Left renal pelvis (tissue), 4 donors: ENCODE measurements at regions not wholly inside any gene's neighbourhood (a gene's known extent, or its start where the extent isn't known, plus 50 kb on each side); places are given as distances from the start of the nearest gene placed in this dataset.

Experiments
- DNase-seq, 4 donors: peaks; one replicate each; pipeline ENCODE4 v3.0.0-alpha.2; 2013; ENCODE audit warnings: low read depth in 4 of 4, low spot score in 3 of 4

GRCh38 chr9:3161912-3162311 is 318.0 kb upstream of the PUM3 start:
- no peak for DNase-seq

GRCh38 chr9:3157011-3157410 is 313.1 kb upstream of the PUM3 start:
- no peak for DNase-seq

GRCh38 chr9:3151672-3152576 is 308.0 kb upstream of the PUM3 start:
- no peak for DNase-seq

- no peak for DNase-seq
These were observed 306.2 kb upstream of the PUM3 start for GRCh38 chr9:3150074-3150473.

GRCh38 chr9:3138231-3139229 is 294.6 kb upstream of the PUM3 start:
- DNase-seq = no peak

- no peak for DNase-seq
These were observed 293.4 kb upstream of the PUM3 start for GRCh38 chr9:3137347-3137695.

- no peak for DNase-seq
These were observed 292.9 kb upstream of the PUM3 start for GRCh38 chr9:3136686-3137346.

GRCh38 chr9:3136230-3136629 is 292.3 kb upstream of the PUM3 start:
- no peak for DNase-seq

- no peak for DNase-seq
These were observed 283.7 kb upstream of the PUM3 start for GRCh38 chr9:3127564-3127963.

- DNase-seq = no peak
These were observed 281.9 kb upstream of the PUM3 start for GRCh38 chr9:3125602-3126405.

GRCh38 chr9:3124001-3124400 is 280.1 kb upstream of the PUM3 start:
- no peak for DNase-seq

- no peak for DNase-seq
These were observed 274.2 kb upstream of the PUM3 start for GRCh38 chr9:3118081-3118480.

- DNase-seq = no peak
These were observed 255.8 kb upstream of the PUM3 start for GRCh38 chr9:3099646-3100045.

- DNase-seq = no peak
These were observed 244.3 kb upstream of the PUM3 start for GRCh38 chr9:3088219-3088618.

GRCh38 chr9:3087697-3088096 is 243.8 kb upstream of the PUM3 start:
- no peak for DNase-seq

- no peak for DNase-seq
These were observed 237.1 kb upstream of the PUM3 start for GRCh38 chr9:3080951-3081350.

GRCh38 chr9:3074247-3074646 is 230.4 kb upstream of the PUM3 start:
- no peak for DNase-seq

- DNase-seq = no peak
These were observed 222.7 kb upstream of the PUM3 start for GRCh38 chr9:3066591-3066990.

GRCh38 chr9:3059781-3060468 is 216.0 kb upstream of the PUM3 start:
- no peak for DNase-seq

GRCh38 chr9:3058409-3058808 is 214.5 kb upstream of the PUM3 start:
- no peak for DNase-seq
